HS-27A (cell line): ENCODE measurements at regions not wholly inside any gene's neighbourhood (a gene's known extent, or its start where the extent isn't known, plus 50 kb on each side); places are given as distances from the start of the nearest gene placed in this dataset.

Source experiments
- DNase-seq: peaks from one replicate; pipeline ENCODE4 v3.0.0-alpha.2; 2012; ENCODE audit warnings: low read depth, missing footprints

DNA sequence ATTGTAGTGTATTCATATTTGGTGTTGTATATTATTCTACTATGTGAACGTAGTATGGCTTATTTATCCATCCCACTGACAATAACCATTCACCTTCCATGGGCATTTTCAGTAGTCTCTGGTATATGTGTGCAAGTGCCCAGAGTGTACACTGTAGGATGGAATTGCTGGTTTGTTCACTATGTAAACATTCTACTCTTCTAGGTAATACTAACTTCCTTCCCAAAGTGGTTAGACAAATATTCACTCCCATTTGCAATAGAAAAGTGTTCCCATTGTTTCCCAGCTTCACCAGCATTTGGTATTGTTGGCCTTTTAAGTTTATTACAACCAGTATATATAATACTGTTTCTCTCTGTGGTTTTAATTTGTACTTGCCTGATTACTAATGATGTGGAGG lies 153.7 kb downstream of the C7orf25 start:
- DNase-seq, result no peak

DNA sequence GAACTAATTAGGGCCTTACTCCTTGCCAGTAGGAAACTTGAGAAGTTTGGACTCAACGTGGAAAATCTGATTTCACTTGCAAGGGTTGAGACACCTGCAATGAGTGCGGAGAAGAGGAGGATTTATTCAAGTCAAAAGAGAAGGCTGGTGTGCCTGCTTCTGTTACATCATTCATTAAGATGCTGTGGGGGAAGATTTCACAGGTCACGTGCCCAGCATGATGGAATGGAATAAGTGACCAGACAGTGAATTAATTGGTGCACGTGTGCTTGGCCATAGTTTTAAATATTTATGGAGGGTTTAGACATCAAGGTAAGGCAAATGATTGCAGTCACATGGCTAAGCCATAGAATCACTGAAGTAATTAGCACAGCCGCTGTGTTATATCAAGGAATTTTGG lies 155.0 kb downstream of the C7orf25 start:
- no peak for DNase-seq

DNA sequence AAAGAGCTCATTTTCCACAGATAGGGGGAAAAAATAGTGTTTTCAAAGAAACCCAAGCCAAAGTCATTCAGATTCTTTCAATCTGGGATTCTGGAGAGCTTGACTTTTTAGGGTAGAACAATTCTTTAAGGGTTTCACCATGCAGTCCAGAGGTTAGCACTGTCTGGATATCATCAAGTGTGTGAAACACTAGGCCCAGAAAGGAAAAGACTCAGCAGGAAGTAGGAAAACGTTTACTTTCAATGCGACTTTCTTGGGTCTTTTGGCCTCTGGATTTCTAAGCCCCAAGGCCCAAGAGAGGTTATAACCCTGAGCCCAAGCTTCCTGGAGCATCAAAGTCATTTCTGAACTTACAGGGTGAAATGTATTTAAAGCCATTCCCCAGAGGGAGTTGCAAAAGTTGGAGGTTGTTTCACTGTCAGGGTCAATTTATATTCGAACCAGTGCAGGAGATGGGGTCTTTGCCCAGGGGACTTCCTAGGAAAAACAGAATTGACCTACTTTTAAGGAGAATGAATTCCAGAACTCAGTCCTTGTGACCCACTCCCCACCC lies 158.0 kb downstream of the C7orf25 start:
- DNase-seq, result no peak

DNA sequence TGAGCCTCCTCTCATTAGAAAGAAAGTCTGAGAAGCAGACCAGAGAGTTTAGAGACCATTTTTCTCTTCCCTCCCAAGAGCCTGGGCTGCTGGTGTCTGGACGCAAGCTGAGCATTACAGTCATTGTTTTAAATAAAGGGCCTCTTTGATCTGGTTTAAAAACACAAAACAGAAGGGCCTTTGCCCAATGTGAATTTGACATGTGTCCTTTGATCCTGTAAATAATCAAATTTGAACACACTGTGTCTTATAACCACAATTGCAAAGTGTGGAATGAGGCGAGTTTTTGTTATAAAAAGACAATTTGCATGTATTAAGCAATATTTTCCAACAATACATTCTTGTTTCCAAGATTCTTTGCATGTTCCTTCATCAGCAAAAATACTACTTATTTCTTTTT lies 158.5 kb downstream of the C7orf25 start:
- DNase-seq, result no peak

DNA sequence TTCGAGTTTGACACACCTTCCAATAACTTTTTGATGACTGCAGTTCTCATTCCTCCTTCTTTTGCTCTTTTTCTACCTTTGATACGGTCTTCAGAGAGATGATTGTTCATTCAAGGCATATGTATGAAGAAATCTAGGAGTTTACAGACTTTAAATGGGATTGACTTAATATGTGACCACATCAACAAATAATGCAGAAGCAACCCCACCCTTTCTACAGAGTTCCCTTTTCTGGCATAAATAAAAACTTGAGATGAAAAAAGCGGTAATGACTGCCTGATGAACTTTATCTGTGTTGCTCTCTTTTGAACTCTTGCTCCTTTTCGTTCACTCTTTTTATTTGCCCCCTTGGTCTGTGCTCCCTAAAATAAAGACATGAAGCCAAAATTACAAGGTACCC lies 161.7 kb downstream of the C7orf25 start:
- no peak for DNase-seq

DNA sequence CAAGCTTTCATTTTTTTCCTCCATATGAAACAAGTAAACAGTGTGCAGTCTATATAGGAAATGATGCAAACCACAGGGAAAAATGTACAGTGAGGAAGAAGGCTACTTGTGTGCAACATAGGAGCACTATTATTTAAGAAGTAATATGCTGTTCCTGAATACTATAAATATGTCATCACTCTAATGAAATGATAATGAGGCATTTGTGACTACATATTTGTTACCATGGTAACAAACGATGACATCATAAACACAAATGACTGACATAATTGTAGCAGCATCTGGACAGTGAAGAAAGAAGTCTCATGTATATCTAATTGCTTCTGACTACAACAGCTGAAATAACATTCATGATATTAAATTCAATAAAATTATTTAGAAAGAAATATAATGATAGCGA lies 164.8 kb downstream of the C7orf25 start:
- no peak for DNase-seq

DNA sequence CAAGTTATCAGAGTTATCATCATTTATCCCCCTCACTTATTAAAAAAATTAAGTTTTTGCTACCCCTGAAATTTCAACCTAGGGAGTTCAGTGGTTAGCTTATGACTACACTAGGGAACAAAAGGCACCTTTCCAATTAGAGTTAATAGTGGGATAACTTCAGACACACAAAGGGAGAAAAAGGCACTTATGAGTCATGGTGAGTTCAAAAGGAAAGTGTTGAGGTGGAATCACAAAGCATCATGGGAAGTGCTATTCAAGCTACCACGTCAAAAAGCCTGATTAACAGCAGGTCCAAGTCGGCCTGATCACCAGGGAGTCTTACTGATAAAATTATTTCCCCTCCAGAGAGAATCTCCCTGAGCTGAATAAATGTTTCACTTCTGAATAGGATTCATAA lies 165.7 kb downstream of the C7orf25 start:
- no peak for DNase-seq

DNA sequence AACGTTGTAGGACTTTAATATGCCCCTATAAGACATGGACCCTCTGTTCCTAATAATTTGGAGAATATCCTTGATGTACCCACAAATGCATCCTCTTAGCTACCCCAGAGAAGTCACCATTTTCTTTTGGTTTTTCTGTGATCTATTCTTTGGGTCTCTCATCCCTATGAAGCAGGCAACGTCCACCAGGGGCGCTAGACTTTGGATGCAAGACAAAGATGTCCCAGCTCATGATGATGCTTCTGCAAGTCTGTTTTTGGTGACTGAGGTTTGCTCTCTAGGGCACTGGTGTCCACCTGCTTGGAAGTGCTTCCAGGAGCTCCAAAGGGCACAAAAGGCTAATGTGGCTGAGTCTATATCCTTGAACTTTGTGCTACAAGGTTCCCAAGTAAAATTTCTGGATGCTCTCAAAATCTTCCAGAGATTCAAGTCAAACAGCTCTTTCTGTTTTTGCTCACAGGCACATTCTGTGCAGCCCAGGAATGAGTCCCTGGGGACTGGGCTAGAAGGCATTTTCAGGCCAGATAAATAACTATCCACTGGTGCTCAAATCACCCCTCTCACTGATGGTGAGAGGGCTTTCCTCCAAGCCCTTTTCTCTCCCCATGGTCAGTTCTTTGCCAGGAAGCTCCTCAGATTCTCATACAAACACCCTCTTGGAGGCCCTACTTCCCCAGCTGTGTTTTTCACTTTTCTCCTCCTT lies 166.4 kb downstream of the C7orf25 start:
- DNase-seq, result no peak

DNA sequence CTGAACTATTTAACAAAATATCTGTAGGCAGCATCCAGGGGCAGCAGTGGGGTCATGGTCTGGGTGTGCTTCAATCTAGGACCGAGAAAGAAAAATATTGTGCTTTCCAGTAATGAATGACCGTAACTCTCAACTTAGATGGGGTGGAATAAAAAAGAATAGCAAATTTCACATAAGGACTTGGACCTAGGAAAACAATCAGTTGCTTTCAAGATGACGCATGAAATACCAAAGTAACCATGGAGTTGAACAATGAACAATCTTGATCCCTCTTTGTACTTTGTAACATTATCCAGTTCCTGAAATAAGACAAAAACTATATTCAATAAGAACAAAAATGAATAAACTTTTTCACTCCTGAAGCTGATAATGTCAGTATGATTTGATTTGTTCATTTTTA lies 167.1 kb downstream of the C7orf25 start:
- DNase-seq, result no peak

DNA sequence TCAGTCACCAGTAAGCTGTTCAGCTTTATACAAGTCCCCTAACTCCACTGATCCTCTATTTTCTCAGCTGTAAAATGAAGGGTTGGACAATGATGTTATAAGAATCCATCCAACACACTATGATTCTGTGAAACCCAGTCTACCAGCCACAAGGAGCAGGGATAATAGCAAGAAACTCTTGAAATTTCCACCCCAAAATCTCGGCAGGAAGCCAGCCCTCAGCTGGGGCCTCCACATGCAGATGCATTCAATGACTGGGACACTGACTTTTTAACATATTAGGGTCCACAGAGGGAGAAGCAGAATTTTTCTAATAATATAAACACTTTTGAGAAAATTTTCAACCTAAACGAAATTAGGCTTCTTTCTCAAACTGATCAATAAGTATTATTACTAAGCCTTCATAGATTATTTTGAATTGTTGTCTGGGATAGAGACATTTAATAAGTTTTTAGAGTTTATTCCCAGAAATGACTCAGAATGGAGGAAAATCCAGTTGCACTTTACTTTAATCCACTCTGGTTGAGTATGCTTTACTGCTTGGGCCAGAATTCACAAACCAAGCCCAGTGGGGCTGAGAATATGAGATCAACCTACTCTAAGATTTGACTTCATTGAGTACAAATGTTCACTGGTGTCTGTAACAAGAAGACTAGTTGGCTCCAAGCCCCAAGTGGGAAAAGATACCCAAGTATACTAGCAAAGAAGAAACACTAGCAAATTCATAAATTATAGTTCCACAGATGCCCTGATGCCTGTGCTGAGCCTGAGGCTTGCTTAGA lies 168.6 kb downstream of the C7orf25 start:
- DNase-seq, result no peak

DNA sequence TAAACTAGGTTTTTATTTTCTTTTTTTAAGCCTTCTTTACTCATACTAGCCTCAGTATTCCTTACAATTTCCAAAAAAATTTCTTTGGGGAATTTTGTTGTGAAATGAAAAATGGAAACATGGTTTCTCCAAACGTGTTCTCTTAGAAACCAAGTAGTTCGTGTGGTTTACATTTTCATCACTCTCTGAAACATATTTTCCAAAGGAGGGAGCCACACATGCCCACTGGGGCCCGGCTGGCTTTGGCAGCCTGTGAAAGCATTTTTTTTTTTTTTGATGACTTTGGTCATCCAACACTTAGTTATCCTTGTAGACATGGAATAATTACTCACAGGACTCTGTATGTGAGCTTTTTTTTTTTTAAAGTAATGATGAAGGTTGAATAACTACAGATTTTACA lies 169.6 kb downstream of the C7orf25 start:
- no peak for DNase-seq

DNA sequence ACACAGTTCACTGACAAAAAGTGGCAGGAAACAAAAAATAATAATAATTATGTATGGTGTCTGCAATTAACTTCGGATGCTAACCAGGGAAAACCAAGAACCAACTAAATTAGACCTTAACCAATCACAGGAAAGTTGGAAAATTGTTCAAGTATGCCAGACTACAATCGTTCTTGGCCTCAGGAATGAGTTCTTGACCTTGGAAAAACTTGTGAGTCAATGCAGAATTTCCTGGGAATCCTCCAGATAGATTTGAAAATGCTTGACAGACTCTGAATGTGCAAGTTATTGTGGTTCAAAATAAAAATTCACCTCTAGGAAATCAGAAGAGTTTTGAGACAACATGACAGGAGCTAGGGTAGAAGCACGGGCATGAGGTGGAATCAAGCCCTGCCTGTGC lies 171.5 kb downstream of the C7orf25 start:
- no peak for DNase-seq

DNA sequence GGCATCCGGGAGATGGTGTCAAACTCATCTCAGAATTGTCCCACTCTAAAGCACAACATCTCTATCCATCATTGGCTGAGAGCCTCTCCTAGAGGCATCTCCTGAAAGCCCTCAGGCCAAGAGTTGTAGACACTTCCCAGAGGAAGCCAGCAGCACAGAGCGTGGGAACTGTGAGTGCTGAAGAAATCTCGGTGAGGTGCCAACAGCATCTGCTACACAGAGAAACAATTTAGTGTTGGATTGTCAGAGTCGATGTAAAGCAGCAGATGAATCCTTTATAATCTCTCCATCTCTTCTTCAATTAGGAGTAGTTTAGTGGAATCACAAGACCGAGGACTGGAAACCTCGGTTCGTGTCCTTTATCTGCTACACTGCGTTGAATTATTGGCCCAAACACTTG lies 172.2 kb downstream of the C7orf25 start:
- no peak for DNase-seq

DNA sequence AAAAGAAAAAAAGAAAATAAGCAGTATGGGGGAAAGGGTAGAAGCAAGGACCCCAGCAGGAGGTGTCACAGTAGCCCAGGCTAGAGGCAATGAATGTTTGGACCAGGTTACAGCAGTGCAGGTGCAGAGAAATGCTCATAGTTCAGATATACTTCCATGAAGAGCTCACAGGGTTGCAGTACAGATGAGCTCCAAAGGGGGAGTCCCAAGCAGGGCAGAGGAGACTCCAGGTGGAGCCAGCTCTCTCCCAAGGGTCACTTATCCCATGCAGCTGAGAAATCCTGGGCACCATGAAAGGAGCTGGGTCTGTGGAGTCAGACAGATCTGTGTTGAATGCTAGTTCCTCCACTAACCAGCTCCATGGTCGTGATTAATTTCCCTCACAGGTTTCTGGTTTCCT lies 174.9 kb downstream of the C7orf25 start:
- DNase-seq, result no peak

DNA sequence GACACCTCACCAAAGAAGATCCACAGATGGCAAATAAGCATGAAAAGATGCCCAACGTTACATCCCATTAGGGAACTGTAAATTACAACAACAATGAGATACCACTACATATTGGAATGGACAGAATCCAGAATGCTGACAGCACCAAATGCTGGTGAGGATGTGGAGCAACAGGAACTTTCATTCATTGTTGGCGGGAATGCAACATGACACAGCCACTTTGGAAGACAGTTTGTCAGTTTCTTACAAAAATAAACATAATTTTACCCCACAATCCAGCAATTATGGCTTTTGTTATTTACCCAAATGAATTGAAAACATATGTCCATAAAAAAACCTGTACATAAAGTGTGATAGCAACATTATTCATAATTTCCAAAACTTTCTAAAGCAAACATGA lies 176.8 kb downstream of the C7orf25 start:
- no peak for DNase-seq

DNA sequence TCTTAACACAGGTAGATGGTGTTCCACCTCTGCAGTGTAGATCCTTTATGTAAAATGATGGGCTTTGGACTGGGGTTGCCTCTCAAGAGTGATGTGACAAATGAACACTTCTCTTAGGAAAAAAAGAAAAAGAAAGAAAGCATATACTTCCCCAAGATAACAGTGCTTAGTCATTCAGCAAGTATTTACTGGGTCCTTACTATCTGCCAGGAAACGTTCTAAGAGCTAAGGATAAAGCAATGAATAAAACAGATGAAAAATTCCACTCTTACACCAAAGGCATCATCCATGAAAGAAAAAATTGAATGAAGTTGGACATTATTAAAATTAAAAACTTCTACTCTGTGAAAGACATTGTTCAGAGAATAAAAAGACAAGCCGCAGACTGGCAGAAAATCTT lies 177.3 kb downstream of the C7orf25 start:
- DNase-seq, result no peak

DNA sequence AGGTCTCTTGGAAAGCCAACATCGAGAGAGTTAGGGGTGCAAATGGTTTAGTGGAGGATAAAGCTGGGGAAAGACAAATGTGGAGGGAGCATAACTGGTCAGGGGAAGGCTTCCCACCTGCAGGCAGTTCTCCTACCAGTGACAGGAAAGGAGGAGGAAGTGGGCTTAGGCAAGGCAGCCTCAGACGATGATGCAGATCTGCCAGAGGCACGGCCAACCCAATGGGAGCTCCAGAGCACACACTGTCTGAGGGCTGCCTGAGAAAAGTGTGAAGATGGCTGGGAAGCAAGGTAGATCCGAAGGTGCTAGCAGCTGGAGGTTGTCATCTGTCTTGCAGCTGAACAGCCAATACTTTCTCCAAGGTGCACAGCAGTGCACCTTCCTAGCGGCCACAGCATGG lies 178.8 kb downstream of the C7orf25 start:
- DNase-seq, result no peak

DNA sequence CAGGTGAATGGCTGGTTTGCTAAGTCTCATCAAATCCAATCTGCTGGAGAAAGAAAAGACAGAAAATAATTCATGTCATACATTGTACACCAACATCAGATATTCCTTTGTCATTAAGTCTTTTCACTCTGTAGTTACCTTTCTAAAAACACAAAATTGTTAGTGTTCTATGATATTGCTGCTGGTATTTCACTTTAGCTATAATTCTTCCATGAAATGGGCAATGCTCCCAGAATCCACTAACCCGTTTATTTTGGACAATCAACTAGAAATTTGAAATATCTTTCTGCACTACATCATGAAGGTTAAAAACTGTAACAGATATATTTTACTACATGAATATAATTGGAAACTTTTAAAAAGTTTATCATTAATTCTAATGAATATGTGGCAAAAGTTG lies 181.3 kb downstream of the C7orf25 start:
- no peak for DNase-seq

DNA sequence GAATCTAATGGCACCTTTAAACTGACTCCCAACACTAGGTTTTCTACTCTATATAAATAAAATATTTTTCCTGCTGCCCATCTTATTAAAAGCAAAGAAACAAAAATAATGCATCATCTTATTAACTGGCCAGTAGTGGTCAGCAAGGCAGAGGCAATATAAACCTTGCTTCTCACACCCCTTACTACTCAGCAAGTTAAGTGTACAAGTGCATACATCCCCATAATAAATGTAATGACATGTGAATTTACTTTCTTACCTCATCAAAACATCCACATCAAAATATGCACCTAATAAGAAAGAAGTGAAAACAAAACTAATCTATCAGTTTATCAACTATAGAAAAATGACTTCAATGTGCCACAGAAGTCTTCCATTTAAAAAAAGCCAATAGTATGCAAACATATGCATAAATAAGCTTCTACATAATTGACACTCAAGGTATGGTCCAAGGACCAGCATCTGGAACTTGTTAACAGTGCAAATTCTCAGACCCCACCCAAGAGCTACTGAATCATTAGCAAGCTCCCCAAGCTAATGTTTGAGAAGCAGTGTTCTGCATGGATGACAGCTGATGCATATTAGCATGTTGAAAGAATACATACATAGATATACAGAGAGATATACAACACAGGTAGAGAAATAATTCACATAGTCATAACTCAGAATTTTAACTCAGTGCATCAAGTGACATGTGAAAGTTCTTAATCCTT lies 182.7 kb downstream of the C7orf25 start:
- no peak for DNase-seq

DNA sequence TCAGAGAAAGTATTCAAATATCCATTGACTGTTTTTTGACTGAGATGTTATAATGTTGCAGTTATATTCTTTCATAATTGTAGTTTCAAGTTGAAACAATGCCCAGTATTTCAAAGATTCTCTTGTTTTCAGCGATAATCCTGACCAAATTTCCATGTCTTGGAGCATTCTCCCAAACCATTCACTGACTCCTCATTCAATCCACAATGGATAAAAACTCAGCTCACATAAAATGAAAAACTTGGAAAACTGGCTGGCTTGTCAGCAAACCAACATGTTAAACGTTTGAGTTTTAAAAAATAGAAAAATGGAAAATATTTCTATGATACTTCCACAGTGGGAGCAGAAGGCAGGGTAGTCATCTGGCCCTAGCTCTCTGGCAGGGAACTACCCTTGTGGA lies 184.4 kb downstream of the C7orf25 start:
- no peak for DNase-seq

DNA sequence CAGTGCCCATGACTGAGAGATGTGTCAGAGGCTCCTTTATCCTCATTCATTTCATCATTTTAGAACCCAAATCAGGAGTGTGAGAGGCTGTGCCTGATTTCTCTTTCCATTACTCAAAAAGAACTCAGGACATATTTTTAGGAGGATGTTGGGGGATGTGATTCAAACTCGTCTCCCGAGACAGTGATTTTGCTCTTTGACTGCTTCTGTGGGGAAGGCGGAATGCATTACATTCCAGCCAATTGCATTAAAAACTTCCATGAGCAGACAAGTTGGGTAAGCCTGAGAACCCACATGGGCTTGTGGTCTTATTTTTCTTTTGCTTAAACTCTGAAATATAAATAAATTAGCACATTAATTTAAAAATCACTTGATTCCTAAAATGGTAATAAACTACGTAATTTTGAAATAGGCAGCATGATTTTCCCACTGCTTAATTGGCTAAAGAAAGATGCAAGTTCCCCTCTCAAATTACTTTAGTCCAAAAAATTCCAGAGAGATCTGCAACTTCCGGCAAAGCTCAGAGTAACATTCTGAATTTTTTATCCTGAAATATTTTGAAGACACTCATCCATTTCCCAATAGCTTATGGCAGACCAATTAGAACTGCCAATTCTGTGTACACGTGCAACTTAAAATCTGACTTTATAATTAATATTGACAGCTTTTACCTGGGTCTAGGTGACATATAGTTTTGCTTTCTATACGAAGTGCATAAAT lies 185.6 kb downstream of the C7orf25 start:
- no peak for DNase-seq

DNA sequence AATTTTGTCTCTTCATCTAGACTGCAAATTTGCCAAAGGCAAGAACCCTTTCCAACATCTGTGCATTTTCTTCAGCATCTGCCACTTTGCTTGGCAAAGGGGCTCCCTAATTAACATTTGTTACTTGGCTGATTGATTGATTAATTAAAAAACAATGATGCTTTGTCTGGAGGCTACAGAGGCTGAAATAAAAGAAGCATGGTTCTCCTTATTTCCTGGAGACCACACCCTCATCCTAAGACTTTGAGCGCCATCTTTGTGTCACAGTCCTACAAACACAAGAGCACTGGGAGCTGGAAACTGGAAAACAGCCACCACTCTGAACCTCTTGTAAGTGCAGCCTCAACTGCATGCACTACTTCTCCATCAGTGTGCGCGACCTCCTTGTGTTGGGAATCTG lies 189.2 kb downstream of the C7orf25 start:
- no peak for DNase-seq
